ENCODE measurements at regions not wholly inside any gene's neighbourhood (a gene's known extent, or its start where the extent isn't known, plus 50 kb on each side); places are given as distances from the start of the nearest gene placed in this dataset.

DNA sequence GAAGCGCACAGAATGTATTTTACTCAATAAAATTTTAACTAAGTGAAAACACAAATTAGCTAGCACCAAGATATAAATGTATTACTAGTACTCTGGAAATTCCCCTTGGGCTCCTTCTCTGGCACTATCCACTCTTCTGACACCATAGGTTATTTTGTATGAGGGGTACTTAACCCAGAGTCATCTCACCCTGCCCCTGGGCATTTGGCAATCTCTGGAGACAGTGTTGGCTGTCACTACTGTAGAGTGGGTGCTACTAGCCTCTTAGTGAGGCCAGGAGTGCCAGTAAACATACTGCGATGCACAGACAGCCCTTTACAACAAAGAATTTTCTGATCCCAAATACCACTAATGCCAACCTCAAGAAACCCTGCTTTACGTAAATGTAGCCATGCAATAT lies 246.3 kb upstream of the KBTBD8 start:
- no peak for DNase-seq

DNA sequence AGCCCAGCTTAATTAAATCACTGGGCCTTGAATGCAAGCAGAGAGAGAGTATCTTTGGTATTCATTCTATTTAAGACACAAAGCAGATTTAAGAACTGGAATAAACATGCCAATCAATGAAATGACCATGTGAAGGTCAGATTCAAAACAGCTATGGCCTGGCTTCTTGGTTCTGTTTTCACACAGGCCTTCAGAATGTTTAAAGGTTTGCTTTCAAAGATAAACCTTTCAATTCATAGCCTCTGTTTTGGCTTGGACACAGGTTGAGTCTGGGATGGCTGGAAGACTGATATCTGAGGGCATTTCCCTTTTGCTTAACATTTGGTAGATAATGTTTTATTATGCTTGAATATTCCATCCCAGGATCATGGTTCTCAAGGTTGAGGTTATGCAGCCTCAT lies 244.4 kb upstream of the KBTBD8 start:
- no peak for DNase-seq

DNA sequence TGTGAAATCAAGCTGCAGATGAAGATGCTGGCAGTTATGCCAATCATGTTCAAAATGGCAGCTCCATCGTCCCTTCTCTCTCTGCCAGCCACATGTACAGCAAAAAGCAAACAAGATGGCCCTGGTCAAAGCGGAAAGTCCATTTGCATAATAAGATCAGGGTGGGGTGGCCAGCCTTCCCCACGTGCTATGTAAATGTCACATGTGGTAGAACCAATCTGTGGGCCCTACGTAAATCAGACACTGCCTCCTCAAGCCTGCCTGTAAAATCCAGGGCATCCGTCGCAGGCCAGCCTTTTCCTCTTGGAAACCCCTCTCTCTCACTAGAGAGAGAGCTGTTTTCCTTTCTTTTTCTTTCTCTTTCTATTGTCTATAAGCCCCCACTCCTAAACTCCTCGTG lies 243.5 kb upstream of the KBTBD8 start:
- no peak for DNase-seq

DNA sequence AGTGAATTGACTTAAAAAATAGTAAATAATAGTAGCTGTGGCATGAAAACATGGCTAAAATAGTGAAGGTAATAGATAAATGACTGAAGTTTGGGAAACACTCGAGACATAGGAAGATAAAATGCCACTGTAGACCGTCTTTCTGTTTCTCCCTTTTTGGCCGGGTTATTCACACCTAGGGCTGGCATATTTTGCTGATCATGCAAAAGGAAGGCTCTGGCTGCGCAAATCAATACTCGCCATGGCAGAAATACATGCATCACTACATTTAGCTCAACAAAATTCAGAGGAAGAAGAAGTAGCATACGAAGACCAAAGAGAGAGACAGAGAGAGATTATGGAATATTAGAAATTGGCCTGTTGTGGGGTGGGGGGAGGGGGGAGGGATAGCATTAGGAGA lies 242.2 kb upstream of the KBTBD8 start:
- DNase-seq = no peak

DNA sequence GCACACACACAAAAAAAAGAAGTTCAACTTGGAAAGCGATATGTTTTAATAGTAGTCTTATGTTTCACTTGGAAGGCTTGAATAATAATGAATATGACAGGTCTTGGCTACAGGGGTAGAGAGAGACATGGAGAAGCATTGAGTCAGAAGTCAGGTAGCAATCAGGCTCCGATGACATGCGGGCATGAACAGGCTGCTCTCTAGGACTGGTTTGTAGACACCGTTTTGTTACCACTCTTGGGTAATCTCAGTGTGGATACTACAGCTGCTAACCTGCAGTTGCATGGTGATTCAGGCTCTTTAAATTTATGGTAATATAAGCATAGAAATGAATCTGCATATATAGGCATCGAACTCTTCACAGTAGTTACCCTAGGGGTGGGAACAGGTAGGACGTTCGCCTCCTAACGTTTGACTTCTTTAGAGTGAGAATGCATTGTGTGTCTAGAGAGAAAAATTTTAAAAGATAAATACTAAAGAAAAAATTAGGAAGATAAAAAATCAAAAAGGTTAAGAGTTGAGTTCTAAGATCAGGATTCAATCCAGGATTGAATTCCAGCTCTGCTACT lies 241.6 kb upstream of the KBTBD8 start:
- DNase-seq = no peak

DNA sequence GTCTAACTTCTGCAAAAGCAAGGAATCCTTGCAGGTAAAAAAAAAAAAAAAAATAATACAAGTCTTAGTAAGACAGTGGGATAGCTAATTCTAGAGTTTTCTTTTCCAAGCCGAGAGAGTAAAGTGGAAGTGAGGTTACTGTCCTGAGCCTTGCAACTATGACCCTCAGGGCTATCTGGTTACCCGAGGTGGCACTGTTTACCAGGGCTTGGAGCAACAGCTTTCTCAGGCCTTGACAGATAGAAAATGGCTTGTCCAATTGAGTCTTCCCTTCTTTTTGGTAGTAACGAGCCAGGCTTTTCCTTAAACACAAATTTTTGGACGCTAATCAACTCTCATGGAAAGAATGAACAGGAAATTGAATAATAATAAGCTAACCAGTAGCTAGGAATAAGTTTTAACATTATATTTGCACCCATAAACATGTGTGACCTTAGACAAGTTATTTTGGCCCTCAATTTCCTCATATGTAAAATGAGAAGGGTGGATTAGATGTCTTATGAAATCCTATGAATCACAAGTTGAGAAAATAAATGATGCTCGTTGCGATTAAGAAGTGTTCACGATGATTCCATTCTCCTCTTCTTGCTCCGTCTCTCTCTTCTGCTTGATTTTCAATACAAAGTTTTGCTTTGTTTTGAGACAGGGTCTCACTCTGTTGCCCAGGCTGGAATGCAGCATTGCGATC lies 236.9 kb upstream of the KBTBD8 start:
- no peak for DNase-seq

DNA sequence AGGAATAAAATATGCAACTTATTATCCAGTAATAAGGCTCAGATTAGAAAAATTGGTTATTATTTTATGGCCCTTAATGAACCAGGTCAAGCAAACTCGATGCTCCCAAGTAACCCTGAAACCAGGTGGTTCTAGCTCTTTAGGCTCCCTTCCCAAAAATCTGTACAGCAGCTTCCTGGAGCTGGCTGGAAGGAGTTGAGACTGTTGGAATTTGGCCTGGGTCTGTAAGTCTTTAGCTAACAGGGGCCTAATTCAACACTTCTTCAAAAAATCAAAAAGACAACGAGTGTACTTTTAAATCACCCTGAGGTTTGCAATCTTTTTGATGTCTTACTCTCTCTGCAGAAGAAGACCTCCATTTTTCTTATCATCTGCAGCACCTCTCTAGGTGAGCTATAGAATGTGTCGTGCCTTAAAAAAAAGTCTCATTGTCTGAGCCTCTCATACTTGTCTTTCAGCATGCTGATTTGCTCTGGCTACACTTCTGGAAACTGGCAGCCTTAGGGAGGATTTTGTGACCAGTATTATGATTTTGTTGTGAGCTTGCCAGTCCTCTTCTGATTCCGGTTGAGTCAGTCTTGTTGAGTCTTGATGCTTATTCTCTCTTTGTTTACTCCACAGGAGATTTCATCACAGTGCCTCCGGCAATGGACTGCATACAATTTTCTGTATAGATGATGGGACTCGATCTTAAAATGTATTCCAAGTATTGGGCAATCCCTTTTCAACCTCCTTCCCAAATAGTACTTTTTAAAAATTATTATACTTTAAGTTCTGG lies 235.0 kb upstream of the KBTBD8 start:
- DNase-seq = no peak

DNA sequence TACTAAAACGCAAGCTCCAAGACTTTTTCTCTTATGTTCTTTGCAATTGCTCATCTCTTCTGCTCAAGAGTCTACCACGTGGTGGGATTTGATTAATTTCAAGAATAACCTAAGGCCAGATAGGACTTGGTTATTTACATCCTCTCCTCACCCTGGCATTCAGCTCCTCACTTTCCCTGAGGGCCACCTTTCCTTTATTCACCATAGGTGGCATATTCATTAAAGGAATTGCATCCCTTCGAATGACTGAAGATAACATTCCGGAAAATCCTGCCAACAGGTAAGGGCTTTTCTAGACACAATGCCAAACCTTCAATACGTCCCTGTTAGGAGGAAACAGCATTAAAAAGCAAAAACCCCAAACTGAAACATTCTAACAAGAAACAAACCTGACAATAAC lies 220.0 kb upstream of the KBTBD8 start:
- DNase-seq = no peak

DNA sequence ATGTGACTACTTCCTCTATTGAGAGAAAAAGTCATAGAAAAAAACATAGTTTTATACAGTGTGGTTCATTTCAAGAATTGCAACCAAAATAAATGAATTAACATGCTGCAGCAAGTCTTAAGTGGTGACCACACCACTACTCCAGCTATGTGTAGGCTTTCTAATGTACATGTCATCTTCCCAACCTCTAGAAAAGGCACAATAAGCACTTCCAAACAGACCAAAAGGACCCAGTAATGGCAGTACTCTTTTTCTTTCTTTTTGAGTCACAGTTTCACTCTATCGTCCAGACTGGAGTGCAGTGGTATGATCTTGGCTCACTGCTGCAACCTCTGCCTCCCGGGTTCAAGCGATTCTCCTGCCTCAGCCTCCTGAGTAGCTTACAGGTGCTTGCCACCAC lies 219.3 kb upstream of the KBTBD8 start:
- no peak for DNase-seq

DNA sequence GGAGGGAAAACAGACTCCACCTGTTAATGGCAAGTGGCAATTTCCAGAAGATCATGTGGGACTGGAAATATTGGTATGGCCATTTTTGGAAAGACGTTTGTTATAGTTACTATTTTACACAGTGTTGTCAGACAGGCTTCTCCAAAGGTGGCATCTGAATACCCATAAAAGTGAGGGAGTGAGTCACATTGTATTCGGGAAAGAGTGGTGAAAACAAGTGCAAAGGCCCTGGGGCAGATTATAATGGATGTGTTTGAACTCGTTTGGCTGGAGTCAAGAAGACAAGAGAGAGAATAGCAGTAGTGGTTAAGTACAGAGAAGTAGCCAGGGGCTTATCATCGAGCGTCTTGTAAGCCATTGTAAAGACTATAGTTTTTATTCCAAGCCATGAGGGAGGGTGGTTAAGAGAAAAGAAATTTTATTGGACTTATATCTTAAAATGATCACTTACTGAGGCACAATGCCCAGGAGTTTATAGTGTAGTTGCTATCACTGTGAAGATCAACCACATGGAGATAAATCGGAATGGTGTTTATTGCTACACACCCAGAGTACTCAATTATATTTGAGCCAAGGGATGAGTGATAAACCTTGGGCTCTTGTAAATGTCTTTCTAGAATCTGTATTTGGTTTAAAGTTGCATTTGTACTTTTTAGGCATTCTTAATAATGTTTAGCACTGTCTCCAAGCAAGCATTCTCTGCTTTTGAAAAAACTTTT lies 212.8 kb upstream of the KBTBD8 start:
- DNase-seq = no peak

DNA sequence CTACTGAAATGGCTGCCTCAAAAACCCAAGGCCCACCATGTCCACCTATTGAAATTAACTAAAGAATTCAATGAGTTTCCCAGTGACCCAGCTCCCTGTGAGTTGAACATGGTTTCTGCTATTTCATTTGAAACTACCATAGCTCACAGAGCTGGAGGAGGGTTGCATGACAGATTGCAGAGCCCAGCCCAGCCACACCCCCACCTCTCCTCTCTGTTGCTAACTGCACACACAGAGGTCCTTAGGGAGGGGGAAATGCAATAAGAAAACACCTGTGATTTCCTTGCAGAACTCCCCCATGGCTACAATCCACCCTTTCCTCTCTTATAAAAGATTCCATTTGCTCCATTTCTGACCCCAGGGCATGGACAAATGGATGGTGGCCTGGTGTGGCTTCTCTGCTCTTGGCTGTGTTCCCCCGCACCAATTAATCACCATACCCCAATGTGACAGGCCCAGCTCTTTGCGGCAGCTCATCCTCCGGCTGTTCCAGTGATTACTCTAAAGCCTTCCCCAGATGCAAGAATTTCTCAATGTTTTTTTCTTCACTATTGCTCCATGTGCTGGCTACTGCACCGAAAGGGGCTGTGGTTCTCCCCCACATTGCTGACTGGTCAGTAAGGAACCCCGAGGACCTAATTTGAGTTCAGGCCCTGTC lies 208.4 kb upstream of the KBTBD8 start:
- DNase-seq = no peak

DNA sequence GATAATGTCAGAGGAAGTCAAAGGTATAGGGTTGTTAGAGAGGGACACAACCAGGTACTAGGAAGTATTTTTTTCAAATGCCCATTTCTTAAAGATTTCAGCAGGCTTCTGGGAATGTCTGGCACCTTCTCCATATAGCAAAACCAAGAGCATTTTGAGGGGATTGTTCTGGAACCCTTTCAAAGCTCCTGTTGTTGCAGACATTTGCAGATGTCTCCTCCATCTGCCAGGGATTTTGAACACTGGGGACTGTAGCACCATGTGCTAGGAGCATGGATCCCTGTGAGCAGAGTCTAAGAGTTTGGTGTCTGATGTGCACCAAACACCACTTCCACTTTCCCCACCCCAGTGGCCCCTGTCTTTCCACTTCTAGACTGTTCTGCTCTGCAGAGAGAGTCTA lies 206.0 kb upstream of the KBTBD8 start:
- DNase-seq = no peak

DNA sequence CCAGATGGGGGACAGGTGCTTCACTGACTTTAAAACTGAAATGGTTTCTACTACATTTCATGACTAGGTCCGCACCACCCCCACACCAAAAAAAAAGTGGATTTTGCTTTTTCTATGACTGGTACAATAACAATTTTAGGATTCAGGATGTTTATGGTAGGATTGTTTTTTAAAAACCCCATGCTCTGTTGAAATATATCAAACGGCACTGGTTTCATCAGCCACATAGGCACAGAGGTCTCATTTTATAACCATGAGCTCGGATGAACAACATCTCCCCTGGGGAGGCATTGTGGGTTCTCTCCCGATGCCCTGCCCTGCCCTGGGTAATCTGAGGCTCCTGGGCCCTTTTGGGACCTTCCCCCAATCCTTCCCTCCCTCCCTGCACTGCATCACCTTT lies 202.7 kb upstream of the KBTBD8 start:
- DNase-seq = no peak

DNA sequence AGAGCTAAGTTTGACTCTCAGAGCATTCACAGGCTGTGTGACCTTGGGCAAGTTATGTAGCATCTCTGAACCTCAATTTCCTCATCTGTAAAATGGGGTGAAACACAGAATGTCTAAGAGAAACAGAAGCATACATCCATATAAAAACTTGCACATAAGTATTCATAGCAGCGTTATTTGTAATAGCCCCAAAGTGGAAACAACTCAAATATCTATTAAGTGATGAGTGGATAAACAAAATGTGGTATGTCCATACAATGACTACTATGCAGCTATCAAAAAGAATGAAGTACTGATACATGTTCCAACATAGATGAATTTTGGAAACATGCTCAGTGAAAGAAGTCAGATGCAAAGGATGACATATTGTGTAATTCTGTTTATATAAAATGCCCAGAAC lies 201.8 kb upstream of the KBTBD8 start:
- DNase-seq = no peak

DNA sequence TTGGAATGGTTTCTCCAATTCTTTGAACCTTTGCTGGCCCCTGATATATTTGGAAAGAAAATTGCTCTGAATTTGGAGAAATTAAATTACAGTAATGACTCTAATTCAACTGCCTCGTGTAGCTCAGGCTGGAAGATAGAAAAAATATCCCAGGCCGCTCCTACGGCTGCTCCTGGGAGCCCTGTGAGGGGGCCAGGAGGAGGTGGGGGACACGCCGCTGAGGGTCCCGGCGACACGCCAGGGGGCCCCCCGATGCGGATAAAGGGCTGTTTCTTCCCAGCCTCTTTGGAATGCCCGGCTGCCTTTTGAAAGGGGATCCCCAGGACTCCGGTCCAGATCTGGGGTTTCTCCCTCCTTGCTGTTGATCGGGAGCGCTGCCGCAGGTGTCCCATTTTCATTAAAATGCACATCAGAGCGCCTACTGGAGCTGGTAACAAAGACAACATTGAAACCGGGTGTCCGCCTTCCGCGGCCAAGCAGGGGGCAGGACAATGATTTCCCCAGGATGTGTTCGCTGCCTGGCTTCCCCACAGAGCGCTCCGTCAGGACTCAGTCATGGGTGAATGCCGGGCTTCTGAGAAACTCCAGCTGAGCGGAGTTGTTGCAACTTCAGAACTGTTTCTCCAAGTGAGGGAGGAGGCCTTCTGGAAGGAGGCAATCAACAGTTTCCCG lies 200.1 kb upstream of the KBTBD8 start:
- no peak for DNase-seq

DNA sequence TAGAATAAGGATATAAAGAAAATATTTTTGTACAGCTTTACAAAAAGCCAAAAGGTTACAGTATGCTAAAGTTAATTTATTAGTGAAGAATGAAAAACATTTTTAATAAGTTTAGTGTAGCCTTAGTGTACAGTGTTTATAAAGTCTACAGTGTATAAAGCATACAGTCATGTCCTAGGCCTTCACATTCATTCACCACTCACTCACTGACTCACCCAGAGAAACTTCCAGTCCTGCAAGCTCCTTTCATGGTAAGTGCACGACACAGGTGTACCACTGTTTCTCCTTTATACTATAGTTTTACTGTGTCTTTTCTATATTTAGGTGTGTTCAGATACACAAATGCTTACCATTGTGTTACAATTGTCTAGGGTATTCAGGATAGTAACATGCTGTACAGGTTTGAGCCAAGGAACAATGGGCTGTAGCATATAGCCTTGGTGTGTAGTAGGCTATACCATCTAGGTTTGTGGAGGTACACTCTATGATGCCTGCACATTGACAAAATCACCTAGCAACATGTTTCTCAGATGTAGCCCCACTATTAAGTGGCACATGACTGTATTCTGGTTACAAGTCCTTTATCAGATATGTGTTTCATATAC lies 197.1 kb upstream of the KBTBD8 start:
- DNase-seq = no peak

DNA sequence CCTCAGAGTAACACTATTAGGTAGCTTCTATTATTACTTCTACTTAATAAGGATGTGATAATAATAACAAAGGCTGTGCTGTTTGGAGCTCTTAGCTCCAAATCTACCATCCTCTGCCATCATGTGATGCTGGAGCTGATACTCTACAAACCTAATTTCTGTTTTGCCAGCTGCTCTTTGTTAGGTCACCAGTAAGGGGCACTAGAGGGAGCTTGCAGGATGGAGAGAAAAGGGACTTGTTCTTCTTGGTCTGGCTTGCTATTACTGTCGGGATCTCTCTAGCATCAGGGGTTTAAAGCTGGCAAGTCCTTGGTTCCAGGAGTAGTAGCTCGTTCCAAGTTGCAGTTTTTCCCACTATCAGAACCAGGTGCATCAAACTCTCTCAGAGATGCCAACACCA lies 194.9 kb upstream of the KBTBD8 start:
- no peak for DNase-seq

DNA sequence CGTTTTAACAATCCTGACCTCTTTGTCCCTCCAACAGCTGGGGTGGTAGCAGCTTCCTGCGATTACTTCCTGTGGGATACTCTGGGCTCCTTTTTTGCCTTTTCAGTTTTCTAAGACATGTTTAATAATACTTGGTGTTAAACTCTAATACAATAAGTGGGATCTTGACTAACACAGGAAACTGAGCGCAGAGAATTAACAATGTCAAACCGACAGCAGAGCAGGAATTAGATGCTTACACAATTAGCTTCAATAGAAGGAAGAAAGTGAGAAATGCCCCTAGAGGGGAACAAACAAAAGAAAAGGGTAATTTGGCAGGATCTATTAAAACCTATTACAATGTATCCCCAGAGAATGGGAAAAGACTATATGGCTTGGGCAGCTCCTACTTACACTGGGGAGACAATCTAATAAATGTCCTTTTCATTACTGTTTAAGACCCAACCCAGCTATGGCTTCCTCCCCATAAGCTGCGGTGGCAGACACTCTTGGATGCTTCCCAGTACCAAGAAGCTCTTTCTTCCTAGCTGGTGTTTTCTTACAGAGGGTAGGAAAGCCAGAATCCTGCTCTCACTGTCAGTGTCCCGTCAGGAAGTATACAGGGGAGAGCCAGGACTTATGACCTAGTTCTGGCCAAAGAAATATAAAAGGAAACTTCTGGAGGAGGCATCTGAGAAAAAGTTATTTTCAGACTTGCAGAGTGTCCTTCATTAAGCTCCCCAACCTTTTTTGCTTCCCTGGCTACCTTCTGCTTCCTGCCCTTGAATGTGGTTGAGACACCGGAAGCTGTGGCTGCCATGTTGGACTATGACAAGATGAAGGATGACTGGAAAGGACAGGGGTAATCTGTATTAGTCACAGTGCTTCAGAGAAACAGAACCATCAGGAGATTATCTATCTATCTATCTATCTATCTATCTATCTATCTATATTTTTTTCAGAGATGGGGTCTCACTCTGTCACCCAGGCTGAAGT lies 194.1 kb upstream of the KBTBD8 start:
- no peak for DNase-seq

DNA sequence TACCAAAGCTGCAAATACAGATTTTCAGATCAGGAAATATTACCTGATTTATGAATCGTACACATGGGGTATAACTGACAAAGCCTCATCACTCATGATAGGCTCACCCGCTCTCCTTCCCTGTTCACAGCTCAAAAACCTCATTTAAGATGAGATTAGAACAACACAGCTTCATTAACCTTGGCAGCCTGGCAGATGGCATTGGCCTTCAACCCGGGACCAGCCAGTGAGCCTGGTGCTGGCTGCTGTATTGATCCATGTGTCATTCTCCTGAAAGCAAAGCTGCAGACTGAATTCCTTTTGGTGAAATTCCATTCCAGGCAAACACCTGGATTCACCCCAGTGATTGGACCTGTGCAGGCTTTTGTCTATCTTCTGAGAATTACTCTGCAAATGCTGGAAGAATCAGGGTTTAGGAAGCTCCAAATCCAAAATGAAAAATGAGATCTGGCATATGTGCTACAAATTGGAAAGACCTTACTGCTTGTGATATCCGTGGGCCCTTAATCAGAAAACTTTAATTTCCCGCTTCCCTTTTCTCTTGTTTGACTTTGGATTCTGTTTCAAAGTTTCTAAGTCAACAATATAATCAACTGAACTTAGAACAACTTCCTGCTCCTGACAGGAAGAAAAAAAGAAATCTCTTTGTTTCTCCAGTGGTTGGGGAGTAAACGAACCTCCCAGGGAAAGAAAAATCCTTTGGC lies 189.1 kb upstream of the KBTBD8 start:
- no peak for DNase-seq

DNA sequence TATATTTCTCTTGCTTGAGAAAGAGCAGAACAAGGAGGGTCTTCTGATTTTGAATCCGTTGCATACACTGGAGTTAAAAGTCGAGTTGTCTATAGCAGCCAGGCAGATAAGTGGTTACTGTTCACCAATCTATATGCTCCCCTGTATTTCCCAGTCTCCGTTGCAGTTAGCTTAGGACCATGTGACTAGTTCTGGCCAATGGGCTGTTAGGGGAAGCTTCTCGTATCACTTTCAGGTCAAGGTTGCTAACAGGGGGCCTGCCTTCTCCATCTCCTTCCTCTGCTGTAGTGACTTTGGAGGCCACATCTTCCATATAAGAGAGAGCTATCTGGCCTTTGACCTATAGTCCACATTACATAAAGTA lies 188.5 kb upstream of the KBTBD8 start:
- DNase-seq = no peak

All from NCI-H1417 treated with DMSO at 0.1 percent for 48 hours (cell line).